HG02623 (cell line): ENCODE measurements at regions not wholly inside any gene's neighbourhood (a gene's known extent, or its start where the extent isn't known, plus 50 kb on each side); places are given as distances from the start of the nearest gene placed in this dataset.
"Not testable (repeated sequence)": the region's sequence is repeated elsewhere in the genome, so short reads cannot be mapped to it uniquely, and the experiment has no call there.

ENCODE experiments used
- ATAC-seq: cut with Tn5 transposase; IDR thresholded peaks from one replicate; pipeline ENCODE4 v1.9.1; 2021; ENCODE audit warnings: moderate library complexity; ENCODE audit not compliant: unreplicated experiment

DNA sequence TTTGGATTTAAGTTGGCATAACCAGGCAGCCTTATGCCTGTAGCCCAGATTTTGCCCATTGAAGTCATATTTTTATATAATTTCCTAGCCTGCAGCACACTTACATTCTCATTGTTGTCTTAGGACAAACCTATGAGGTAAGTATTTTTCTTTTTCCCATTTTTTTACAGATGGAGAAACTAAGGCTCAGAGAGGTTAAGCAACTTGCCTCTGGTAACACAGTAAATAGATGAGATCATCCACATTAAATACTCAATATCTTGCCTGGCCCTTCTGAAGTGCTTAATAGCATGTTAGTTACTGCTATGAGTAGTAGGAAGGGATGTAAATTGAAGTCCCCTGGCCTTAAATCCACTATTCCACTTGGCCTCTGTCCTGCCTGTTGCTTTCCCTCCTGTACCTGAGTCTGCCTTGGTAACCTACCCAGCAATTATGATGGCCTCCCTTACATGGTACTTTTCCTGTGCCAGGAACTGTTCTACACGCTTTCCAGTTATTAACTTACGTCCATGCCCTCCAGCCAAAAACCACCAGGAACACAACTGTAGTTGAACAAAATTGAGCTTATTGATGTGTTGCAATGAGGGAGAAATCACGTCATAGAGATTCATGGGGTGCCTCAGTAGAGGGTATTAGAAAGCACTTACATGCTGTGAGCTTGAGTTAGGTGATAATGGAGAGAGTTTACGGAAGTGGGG is 111.6 kb upstream of the FGGY start:
- ATAC-seq = no peak

DNA sequence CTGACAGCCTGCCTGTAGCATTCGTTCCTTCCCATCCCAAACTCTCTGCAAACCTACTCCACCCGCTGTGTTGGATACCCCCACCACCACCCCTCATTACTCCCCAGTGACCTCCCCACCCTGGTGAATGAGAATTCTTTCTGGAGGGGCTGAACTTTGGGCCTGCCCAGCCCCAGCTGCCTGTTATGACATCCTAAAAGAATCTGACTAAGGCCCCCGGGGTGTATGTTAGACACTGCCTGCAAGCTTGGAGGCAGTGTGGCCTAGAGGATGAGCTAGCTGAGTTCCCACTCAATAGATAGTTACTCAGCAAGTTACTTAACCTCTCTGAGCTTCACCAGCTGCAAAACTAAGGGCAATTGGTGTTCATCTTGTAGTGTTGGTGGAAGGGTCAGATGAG is 110.2 kb upstream of the FGGY start:
- no peak for ATAC-seq

DNA sequence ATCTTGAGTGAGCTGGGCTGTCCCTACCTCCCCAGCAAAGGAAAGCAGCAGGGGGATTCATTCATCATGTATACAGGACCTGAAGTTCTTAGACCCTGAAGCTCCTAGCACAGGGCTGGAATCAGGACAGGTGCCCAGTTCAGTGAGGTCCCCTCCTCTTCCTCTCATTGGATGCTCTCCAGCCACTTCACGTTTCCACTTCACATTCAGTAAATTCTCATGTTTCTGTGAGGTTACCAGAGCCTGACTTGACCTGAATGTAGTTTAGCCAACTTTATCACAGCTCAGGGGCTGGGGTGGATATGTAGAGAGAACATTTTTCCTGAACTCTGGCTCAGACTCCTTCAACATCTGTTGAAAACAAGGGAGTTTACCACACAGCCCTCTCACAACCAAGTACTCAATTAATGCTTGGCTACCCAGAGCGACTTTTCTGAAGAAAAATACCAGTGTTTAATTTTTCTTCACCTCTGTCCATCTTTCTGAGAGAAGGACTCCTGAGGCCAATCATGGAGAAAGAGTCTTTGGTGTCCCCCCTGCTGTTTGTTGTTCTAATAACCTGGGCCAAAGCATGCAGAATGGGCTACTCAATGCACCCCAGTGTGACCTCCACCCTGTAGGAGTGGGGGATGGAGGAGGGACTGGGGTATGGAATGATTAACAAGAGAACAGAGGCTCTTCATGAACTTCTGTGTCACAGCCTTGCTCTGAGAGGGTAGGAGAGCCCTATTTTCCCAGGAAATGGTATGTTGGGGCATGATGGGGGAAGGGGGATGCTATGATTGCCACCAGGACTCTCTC is 108.3 kb upstream of the FGGY start:
- no peak for ATAC-seq

DNA sequence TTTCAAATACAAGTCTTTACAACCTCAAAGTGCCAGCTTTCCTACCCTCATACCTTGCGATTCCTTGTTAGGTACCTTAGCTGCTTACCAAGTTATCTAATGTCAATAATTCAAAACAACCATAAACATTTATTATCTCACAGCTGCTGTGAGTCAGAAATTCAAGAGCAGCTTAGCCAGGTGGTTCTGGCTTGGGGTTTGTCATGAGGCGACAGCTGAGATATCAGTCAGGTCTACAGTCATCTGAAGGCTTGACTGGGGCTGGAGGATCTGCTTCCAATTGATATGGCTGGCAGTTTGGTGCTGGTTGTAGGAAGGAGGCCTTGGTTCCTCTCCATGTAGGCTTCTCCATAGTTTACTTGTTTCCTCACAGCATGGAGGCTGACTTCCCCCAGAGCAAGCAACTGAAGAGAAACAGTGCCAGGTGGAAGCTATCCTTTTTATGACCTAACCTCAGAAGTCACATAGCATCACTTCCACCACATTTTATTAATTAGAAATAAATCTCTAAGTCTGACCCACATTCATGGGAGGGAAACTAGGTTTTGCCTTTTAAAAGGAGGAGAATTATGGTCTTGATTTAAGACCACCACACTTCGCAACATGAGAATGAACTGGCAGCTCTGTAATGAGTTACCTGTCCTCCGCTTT is 103.3 kb upstream of the FGGY start:
- ATAC-seq = no peak

DNA sequence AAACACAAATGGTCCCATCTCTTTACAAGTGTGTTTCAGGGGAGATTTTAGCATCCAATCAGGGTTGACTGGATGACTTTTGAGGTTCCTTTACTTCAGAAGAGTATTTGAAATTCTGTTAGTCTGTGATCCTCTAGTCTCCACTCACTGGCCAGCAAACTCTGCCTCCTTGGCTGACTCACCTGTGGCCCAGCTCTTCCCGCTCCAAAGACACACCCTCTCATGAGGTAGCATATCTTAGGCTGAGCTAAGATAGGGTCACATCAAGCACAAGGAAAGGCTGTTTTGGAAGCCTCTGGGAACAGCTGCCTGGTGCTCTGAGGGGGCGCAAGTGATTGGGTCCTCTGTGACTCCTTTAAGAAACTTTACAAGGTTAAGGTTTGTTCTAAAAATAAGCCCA is 102.3 kb upstream of the FGGY start:
- ATAC-seq = no peak

DNA sequence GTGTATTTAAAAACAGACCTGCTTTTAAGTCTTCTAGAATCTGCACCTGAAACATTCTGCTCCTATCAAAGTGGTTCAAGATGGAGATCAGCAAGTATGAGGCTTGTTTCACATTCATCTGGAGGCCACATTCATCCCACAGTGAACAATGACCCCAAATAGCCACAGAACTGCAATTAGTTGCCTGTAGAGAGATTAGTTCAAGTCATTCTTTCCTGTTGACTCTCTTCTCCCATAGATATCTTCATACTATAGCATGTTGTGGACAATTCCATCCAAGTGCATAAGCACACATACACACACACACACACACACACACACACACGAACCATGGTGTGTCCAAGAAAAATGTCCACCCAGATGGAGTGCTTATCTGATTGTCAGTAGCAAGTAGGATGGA is 101.7 kb upstream of the FGGY start:
- ATAC-seq = no peak

DNA sequence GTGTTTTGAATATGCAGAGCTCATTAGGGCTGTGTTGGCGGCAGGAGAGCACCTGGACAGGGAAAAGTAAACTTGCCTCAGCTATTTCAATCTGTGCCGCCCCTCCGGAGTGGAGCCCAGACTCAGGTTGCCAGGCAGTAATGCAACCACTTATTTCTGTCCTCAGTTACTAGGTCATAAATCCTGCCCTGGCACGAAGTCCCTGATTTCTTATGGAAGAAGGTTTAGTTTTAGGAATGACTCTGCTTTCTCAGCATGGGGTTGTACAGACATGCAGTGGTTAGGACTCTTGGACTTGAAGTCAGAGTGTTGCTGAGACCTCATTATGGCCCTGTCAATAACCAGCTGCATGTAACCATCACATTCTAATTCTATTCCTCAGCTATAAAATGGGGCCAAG is 98.3 kb upstream of the FGGY start:
- no peak for ATAC-seq

DNA sequence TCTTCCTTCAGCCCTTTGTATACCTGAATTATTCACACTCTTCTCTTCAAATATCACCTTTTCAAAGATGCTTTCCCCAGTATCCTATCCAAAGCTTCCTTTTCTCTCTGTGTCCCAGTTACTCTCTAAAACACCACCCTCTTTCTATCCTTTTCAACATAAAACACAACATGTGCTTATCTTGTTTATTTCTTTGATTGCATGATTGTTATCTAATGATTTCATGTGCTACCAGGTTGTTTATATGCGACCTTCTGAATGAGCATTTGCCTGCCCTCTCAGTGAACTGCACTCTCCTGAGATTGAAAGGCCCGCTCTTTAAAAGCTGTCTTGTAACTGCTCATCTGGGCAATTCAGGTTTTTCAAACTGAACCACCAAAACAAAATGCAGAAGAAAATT is 97.7 kb upstream of the FGGY start:
- ATAC-seq = no peak

DNA sequence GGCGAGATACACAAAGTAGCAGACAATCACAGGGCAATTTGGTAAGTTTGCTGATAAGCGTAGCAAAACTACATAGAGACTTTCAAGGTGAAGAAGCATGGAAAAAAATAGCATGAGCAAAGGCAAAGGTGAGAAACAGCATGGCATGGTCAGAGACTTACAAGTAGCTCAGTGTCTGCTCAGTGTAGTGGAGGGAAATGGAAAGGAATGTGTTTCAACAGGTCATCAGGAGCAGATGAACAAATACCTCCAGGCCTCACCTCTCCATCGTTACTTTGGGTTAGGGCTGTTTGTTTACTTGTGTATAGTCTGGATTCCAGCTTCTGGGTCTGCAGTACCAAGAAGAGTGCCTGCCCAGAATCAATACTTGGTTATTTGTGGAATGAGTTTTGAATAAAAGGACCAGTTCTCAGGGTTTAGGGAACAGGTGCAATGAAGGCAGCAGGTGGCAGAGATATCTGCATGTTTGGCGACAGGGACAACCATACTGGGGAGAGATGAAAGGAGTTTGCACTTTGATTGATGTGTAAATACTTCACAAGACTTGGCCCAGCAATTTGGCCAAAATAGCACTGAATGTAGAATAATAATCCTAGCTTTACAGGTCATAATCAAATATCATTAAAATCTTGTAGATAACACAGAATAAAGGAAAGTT is 97.0 kb upstream of the FGGY start:
- no peak for ATAC-seq

DNA sequence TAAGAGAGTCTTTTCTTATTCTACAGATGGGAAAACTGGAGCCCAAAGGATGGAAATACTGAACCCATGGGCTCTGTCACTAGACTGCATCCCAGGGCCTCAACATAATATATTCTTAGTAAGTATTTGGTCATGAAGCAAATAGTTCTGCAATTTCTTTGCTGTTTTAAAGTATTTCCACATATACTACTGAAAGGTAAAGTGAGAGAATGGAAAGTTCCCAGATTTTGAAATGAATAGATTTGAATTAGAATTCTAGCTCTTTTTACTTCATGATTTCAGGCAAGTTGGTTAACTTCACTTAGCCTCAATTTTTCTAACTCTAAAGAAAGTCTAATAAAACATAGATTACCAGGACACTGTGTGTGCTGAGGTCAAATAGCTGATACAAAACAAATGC is 95.6 kb upstream of the FGGY start:
- no peak for ATAC-seq

DNA sequence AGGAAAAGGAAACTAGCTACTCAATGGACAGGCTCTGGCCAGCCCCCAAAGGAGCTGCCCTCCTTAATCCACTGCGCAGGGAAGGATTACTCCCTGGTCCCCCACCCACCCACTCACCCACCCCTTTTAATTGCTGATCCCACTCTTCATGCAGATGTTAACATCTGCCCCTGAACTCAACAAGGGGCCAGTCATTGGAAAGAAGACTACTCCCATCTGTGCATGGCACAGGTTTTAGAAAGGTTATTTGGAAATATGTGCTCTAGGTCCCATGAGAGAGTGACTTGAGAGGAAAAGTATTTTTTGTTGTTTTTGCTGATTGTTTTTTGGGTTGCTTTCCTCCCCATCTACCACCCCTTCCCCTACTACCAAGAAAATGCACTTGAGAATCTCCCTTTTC is 94.4 kb upstream of the FGGY start:
- no peak for ATAC-seq

DNA sequence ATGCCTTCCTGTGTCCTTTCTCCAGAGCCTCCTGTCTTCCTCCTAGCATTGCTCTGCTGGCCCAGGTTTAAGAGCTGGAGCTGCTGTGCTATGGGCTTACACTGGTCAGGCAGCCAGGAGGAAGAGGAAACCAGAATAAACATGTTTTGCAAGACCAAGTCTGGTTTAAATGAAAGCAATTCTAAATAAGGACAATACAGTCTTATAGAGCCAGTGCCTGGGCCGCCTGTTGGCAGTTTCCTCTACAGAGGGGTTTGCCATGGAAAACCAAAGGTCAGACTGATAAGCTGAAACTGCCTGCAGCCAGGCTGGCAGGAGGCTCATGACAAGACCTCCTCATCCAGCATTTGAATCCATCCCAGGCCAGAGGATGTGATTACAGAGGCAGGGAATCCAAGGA is 92.9 kb upstream of the FGGY start:
- no peak for ATAC-seq

DNA sequence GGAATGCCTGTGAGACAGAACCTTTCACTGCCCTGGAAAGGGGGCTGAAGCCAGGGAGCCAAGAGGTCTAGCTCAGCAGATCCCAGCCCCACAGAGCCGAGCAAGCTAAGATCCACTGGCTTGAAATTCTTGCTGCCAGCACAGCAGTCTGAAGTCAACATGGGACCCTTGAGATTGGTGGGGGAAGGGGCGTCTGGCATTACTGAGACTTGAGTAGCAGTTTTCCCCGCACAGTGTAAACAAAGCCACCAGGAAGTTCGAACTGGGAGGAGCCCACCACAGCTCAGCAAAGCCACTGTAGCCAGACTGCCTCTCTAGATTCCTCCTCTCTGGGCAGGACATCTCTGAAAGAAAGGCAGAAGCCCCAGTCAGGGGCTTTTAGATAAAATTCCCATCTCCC is 90.3 kb upstream of the FGGY start:
- ATAC-seq = not testable (repeated sequence)

DNA sequence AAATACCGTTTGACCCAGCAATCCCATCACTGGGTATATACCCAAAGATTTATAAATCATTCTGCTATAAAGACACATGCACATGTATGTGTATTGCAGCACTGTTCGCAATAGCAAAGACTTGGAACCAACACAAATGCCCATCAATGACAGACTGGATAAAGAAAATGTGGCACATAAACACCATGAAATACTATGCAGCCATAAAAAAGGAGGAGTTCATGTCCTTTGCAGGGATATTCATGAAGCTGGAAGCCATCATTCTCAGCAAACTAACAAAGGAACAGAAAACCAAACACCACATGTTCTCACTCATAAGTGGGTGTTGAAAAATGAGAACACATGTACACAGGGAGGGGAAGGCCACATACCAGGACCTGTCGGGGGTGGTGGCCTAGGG is 86.5 kb upstream of the FGGY start:
- not testable (repeated sequence) for ATAC-seq

DNA sequence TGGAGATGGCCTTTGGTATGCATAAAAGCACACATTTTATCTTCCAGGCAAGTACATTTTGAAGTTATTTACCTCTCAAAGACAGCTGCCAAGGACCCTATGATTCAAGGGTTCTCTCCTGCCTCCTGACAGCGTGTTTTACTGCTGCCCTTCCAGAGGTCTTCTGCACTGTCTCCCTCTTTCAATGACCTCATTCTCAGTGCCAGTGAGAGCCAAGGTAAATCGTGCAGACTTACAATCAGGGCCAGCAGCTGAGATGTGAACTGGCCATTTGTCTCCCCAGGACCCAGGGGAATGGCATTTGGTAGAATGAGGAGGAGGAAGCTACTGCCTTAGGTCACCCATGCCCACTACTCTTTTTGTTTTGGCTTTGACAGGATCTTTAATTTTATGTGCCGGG is 84.2 kb upstream of the FGGY start:
- no peak for ATAC-seq

DNA sequence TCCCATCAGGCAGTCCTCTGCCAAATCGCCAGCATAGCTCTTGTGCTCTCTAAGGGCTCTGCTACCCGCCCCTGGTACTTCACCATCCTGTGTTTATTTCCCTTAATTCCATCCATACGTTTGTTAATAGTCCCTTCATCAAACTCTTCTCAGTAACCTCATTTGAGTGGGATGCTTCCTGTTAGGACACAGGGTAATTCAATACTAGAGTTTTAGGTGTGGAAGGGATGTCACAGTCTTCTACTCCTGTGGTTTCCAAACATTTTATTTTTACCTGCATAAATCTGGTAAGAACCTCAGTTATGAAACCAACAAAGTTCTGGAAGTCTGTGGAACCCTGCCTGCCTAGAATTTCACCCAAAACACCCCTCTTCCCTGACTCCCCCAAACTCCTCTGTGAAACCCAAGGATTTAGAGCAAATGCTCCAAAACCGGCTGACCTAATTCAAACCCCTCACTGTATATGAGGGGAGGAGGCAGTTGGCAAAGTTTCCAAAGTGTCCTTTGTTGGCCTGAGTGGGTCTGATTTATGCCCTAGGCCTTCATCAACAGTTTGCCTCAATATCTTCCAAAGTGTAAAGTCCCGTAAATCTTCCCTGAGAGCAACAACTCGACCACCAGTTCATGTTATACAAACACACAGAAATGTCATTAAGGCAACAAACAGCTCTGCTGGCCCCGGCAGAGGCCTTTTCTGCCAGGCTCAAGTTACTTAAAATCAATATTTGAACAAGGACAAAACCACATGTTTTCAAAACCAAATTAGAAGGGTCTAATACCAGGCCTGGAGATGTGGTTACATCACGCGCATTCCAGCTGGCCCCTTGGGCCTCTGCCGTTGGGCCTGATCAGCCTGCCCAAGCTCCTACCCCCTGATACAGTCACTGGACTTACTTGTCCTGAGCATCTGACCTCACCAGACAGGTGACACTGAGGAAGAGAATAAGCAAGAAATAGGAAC is 82.4 kb upstream of the FGGY start:
- ATAC-seq = no peak

DNA sequence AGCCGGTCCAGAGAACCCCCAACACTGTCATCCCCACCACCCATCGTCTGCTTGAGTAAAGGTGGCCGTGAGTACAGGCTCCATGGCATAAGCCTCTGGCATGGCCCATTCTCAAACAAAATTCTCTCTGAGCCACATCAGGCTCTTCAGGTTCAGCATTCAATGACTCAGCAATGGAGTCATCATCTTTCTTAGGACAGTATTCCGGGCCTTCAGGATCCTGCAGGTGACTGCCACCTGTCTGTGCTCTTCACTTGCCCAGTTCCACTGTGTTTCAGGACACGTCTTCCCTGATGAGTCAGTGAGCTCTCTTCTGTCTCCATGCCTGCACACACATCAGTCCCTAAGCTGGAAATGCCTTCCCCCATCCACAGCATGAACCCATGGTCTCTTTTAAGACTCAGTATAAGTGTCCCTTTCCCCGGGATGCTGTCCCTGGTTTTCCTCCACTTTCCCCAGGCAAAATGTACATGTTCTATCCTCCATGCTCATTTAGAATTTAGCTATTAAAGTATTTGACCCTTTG is 81.1 kb upstream of the FGGY start:
- no peak for ATAC-seq

DNA sequence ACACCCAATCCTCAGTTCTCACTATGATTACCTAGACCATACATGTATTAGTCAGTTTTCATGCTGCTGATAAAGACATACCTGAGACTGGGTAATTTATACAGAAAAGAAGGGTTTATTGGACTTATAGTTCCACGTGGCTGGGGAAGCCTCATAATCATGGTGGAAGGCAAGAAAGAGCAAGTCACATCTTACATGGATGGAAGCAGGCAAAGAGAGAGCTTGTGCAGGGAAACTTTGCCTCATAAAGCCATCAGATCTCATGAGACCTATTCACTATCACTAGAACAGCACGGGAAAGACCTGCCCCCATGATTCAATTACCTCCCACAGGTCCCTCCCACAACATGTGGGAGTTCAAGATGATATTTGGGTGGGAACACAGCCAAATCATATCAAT is 79.5 kb upstream of the FGGY start:
- not testable (repeated sequence) for ATAC-seq

DNA sequence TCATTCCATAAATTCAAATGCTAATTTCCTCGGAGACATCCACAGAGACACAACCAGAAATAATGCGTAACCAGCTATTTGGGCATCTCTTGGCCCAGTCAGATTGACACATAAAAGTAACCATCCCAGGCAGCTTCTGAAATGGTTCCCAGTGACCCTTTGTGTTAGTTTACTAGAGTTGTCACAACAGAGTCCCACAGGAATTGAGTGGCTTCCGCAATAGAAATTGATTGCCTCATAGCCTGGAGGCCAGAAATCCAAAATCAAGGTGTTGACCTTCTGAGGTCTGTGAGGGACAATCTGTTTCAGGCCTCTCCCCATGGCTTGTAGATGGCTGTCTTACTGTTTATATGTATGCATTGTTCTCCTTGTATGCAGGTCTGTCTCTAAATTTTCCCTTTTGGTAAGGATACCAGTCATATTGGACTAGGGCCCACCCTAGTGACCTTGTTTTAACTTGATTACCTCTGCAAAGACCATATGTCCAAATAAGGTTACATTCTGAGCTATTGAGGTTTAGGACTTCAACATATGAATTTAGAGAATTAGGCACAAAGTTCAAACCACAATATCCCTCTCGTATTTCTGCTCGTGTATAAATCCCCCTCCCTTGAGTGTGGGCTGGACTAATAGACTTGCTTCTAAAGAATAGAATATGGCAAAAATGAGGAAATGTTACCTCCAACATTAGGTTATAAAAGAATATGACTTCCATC is 78.2 kb upstream of the FGGY start:
- ATAC-seq = no peak

DNA sequence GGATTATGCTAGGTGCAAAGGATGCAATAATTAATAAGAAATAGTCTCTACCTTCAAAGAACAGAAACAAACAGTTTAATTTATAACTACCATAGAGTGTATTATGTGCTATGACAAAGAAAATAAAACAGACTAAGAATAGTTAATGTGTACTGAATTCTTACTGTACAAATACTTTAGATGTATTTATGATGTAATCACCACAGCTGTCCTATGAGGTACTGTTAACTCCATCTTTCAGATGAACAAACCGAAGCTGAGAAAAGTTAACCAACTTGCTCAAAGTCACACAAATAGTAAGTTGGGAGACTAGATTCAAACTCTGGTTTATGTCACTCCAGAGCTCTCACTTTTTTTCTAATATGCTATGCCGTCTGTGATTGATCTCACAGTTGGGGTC is 77.0 kb upstream of the FGGY start:
- ATAC-seq = no peak
